ENCODE measurements at regions not wholly inside any gene's neighbourhood (a gene's known extent, or its start where the extent isn't known, plus 50 kb on each side); places are given as distances from the start of the nearest gene placed in this dataset.

- DNase-seq (ENCODE audit: low read depth): no peak
Measured at GRCh38 chr7:156152390-156152789, 340.1 kb upstream of the SHH start.

GRCh38 chr7:156151658-156152057 is 339.4 kb upstream of the SHH start:
- no peak for DNase-seq (ENCODE audit: low read depth)

GRCh38 chr7:156151078-156151477 is 338.8 kb upstream of the SHH start:
- no peak for DNase-seq (ENCODE audit: low read depth)

- DNase-seq (ENCODE audit: low read depth): no peak
Measured at GRCh38 chr7:156148995-156149394, 336.7 kb upstream of the SHH start.

GRCh38 chr7:156148547-156148946 is 336.3 kb upstream of the SHH start:
- DNase-seq (ENCODE audit: low read depth): no peak

- DNase-seq (ENCODE audit: low read depth): no peak
Measured at GRCh38 chr7:156147756-156148504, 335.7 kb upstream of the SHH start.

GRCh38 chr7:156147104-156147503 is 334.8 kb upstream of the SHH start:
- no peak for DNase-seq (ENCODE audit: low read depth)

- DNase-seq (ENCODE audit: low read depth): no peak
Measured at GRCh38 chr7:156145996-156146395, 333.7 kb upstream of the SHH start.

GRCh38 chr7:156145184-156145583 is 332.9 kb upstream of the SHH start:
- DNase-seq (ENCODE audit: low read depth): no peak

GRCh38 chr7:156143683-156144082 is 331.4 kb upstream of the SHH start:
- no peak for DNase-seq (ENCODE audit: low read depth)

GRCh38 chr7:156143158-156143557 is 330.9 kb upstream of the SHH start:
- no peak for DNase-seq (ENCODE audit: low read depth)

- DNase-seq (ENCODE audit: low read depth): no peak
Measured at GRCh38 chr7:156141941-156142340, 329.7 kb upstream of the SHH start.

GRCh38 chr7:156140896-156141295 is 328.6 kb upstream of the SHH start:
- no peak for DNase-seq (ENCODE audit: low read depth)

- no peak for DNase-seq (ENCODE audit: low read depth)
Measured at GRCh38 chr7:156140447-156140846, 328.2 kb upstream of the SHH start.

GRCh38 chr7:156139633-156140032 is 327.4 kb upstream of the SHH start:
- no peak for DNase-seq (ENCODE audit: low read depth)

- no peak for DNase-seq (ENCODE audit: low read depth)
Measured at GRCh38 chr7:156139112-156139511, 326.8 kb upstream of the SHH start.

- DNase-seq (ENCODE audit: low read depth): no peak
Measured at GRCh38 chr7:156131881-156132280, 319.6 kb upstream of the SHH start.

GRCh38 chr7:156129522-156129921 is 317.3 kb upstream of the SHH start:
- DNase-seq (ENCODE audit: low read depth): no peak

- no peak for DNase-seq (ENCODE audit: low read depth)
Measured at GRCh38 chr7:156128496-156128895, 316.2 kb upstream of the SHH start.

- DNase-seq (ENCODE audit: low read depth): no peak
Measured at GRCh38 chr7:156127166-156128134, 315.2 kb upstream of the SHH start.

GRCh38 chr7:156125841-156126730 is 313.8 kb upstream of the SHH start:
- no peak for DNase-seq (ENCODE audit: low read depth)

GRCh38 chr7:156124356-156124755 is 312.1 kb upstream of the SHH start:
- no peak for DNase-seq (ENCODE audit: low read depth)
